Lower leg skin (tissue), 4 donors: ENCODE measurements at regions not wholly inside any gene's neighbourhood (a gene's known extent, or its start where the extent isn't known, plus 50 kb on each side); places are given as distances from the start of the nearest gene placed in this dataset.
A peak's percentile ranks its signal among the peaks of the same experiment; 100 is the strongest.

Experiments
- DNase-seq, 2 donors: peaks; one replicate each; pipeline ENCODE4 v3.0.0-alpha.2; 2019; ENCODE audit warnings: low spot score in 2 of 2
- H3K4me3 ChIP-seq: fragments of 200-600 bp; sonication (generic); 2 replicates; pipeline ENCODE4 v1.5.1; 2017; ENCODE audit warnings: mild to moderate bottlenecking, low read depth; ENCODE audit not compliant: poor library complexity, severe bottlenecking
- POLR2A ChIP-seq, 2 donors: fragments of 450-650 bp; IDR thresholded peaks; one replicate each; pipeline ENCODE4 v1.6.1; 2016 to 2017; ENCODE audit warnings: antibody characterized with exemption in 2 of 2, mild to moderate bottlenecking in 1 of 2, moderate library complexity in 1 of 2
- WGBS, 2 donors: methylation state at CpG; one replicate each; pipeline ENCODE4 v1.1.5; 2018; 5-methylcytosine and 5-hydroxymethylcytosine counted together
- intact Hi-C: fragments of 100-400 bp; cut with DNase I; formaldehyde crosslinking; loops from one replicate; pipeline ENCODE4 v1.15.0; 2023; ENCODE audit warnings: low total_unique reads
- TF ChIP-seq, protein P1 (sequence below), 3 donors: fragments of 450-650 bp; IDR thresholded peaks; one replicate each; pipeline ENCODE4 v1.5.1; 2016; ENCODE audit warnings: antibody characterized with exemption in 3 of 3, mild to moderate bottlenecking in 3 of 3, moderate library complexity in 2 of 3

DNA sequence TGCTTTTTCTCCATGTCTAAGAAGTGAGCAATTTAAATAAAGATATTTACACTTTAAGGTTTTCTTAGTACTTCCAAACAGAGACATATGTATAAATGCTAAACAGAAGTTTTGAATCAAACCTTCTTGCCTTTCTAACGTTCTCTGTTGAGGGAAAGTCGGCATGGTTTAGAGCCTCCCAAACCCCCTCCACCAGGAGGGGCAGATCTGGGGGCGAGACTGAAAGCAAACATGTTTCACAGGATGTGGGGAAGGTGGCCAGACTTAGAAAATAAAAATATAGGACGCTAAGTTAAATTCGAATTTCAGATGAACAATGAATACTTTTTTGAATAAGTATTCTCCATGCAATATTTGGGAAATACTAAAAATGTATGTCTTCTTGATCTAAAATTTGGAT is 208.3 kb upstream of the SHH start:
- peak in 1 of 2 donors; percentile 3 for DNase-seq
- TF ChIP-seq POLR2A (IDR thresholded peaks at IDR 0.05) = no peak
- TF ChIP-seq, protein P1, sequence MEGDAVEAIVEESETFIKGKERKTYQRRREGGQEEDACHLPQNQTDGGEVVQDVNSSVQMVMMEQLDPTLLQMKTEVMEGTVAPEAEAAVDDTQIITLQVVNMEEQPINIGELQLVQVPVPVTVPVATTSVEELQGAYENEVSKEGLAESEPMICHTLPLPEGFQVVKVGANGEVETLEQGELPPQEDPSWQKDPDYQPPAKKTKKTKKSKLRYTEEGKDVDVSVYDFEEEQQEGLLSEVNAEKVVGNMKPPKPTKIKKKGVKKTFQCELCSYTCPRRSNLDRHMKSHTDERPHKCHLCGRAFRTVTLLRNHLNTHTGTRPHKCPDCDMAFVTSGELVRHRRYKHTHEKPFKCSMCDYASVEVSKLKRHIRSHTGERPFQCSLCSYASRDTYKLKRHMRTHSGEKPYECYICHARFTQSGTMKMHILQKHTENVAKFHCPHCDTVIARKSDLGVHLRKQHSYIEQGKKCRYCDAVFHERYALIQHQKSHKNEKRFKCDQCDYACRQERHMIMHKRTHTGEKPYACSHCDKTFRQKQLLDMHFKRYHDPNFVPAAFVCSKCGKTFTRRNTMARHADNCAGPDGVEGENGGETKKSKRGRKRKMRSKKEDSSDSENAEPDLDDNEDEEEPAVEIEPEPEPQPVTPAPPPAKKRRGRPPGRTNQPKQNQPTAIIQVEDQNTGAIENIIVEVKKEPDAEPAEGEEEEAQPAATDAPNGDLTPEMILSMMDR (IDR thresholded peaks at IDR 0.05) = no peak
- intact Hi-C loops = no loop called here
- WGBS, 2 donors = 76 to 79% methylated on average over 5 of the region's 5 CpGs
- no peak overlapping the region for H3K4me3 ChIP-seq

DNA sequence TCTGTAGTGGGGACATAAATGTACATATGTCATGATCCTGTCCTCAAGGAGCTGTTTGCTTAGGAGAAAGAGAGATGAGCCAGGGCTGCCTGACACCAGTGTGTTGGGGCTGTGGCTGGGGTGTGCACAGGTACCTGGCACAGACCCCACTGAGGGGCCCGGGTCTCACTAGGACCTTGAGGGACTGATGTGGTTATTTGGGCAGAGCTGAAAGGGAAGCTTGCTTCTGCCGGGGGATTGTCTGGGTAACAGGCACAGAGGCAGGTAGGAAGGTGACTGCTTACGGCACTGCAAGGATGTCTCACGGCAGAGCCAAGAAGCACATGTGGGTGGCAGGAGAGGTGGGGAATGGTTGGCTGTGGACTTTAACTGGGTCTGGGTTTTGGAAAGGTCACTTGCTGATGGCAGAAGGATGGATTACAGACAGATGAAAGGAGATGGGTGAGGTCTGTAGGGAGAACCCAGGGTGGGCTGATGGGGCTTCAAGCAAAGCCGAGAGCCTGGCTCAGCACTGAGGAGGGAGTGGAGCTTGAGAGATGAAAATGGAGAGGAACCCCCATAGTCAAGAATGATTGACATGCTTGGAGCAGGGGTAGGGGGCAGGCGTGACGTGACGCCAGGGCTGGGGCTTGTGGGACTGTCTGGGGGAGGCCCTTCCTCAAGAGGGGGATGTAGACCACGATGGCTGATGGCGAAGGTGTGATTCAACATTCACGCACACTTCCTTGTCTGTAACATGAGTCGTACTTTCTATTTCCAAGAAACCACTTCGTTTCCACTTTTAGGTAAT is 207.7 kb upstream of the SHH start:
- TF ChIP-seq POLR2A (IDR thresholded peaks at IDR 0.05) = no peak
- 88 to 89% methylated on average over 13 of the region's 13 CpGs for WGBS, 2 donors
- DNase-seq = peak in 1 of 2 donors; percentile 66
- H3K4me3 ChIP-seq = no peak overlapping the region
- intact Hi-C loops = no loop called here

DNA sequence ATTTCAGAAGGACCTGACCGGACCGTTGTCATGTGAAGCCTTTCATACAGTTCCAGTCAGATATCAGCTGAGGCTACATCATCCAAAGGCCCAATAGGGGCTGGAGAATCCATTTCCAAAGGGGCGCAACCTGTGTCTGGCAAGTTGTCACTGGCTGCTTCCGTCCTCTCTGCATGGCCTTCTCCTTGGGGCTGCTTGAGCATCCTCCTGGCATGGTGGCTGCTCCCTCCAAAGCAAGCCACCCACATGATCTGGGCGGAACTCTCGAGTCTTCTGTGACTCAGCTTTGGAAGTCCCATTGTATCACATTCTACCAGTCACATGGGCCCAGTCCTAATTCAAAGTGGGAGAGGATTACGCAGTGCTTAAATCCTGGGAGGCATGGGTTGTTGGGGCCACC is 207.0 kb upstream of the SHH start:
- intact Hi-C loops = no loop called here
- TF ChIP-seq POLR2A (IDR thresholded peaks at IDR 0.05) = no peak
- TF ChIP-seq, protein P1 (IDR thresholded peaks at IDR 0.05) = no peak
- DNase-seq = peak in 1 of 2 donors; percentile 28
- WGBS, 2 donors = 79 to 87% methylated on average over 7 of the region's 7 CpGs
- no peak overlapping the region for H3K4me3 ChIP-seq

DNA sequence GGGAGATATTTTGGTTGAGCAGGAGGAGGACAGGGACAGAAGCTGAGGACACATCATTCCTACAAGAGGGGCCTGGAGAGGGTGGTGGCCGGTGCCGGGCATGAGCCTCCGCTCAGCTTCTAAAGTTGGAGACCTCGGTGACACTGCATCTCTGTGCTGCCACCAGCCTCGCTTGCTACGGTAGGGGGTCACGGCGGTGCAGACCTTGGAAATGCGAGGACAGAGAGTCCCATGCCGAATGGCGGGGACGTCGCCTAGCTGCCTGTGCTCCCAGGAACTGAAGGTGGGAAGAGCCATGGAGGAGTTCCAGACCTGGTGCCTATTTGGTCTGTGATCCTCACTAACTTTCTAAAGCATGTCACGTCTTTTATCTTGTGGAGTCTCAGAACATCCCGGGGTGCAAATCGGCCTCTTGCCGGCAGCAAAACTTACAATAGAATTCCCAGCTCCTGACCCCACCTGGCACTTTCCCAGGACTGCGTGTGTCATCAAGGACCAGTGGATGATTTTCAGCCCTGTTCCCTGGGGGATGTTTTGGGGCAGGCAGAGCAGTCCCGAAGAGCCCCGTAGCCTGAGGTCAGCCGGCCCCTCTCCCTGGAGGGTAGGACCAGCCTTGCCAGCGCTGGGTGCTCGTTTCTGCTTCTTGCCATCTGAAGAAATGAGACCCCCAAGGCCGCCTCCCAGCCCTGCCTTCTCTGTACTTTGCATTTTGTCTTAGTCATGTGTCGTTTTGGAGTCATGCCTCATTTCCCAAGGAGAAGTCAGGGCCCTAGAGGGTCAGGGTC is 205.8 kb upstream of the SHH start:
- no peak overlapping the region for H3K4me3 ChIP-seq
- intact Hi-C loops = no loop called here
- TF ChIP-seq POLR2A (IDR thresholded peaks at IDR 0.05) = no peak
- TF ChIP-seq, protein P1 (IDR thresholded peaks at IDR 0.05) = no peak
- WGBS, 2 donors = 84 to 87% methylated on average over 25 of the region's 25 CpGs
- DNase-seq = peak in 1 of 2 donors; percentile 79

DNA sequence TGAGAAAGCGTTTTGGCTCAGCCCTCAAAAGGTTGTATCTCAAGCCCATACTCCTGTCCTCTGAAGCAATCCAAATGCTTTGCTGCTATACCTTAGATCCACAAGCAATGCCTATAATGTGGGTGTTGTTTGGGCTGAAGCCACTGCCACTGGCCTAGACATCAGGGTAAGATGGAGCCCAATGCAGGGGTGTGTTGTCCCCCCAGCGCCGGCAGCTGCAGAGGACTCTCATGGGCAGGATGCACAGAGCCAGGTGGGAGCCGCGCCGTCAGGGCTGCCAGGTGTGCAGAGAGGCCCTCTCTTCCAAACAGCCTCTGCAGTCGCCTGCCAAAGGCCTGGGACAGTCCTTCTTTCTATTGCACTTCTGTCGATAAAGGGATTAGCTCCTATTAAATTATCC is 205.2 kb upstream of the SHH start:
- intact Hi-C loops = no loop called here
- WGBS, 2 donors = 81 to 87% methylated on average over 8 of the region's 8 CpGs
- no peak overlapping the region for H3K4me3 ChIP-seq
- peak in 1 of 2 donors; percentile 56 for DNase-seq
- TF ChIP-seq POLR2A (IDR thresholded peaks at IDR 0.05) = no peak
- TF ChIP-seq, protein P1 (IDR thresholded peaks at IDR 0.05) = no peak
